H1 (cell line): ENCODE measurements at regions not wholly inside any gene's neighbourhood (a gene's known extent, or its start where the extent isn't known, plus 50 kb on each side); places are given as distances from the start of the nearest gene placed in this dataset.

Experiments used
- BCL11A ChIP-seq, 2 experiments: IDR thresholded peaks; one replicate each; pipeline ENCODE4 v1.6.1; 2011; ENCODE audit warnings: low read depth in 2 of 2, low read length in 2 of 2, mild to moderate bottlenecking in 2 of 2
- CTBP2 ChIP-seq: IDR thresholded peaks from 2 replicates; pipeline ENCODE4 v1.7.0; 2011; ENCODE audit warnings: borderline replicate concordance, mild to moderate bottlenecking, moderate library complexity, mixed read lengths, low read length; ENCODE audit not compliant: insufficient read depth, insufficient read length
- EP300 ChIP-seq, 2 experiments: IDR thresholded peaks; 1 replicate in 1 of 2; 2 replicates in 1 of 2; pipeline ENCODE4 v1.6.1; 2011 to 2012; ENCODE audit warnings: low read depth in 2 of 2, low read length in 2 of 2, mild to moderate bottlenecking in 2 of 2, borderline replicate concordance in 1 of 2, inconsistent platforms in 1 of 2, moderate library complexity in 1 of 2
- GTF2F1 ChIP-seq: IDR thresholded peaks from 2 replicates; pipeline ENCODE4 v1.6.1; 2012; ENCODE audit warnings: low read depth, low read length, improper control_type of control experiment, borderline replicate concordance
- RXRA ChIP-seq: IDR thresholded peaks from 2 replicates; pipeline ENCODE4 v1.6.1; 2011; ENCODE audit warnings: low read depth, mild to moderate bottlenecking, low read length, moderate library complexity; ENCODE audit not compliant: insufficient read depth
- SIN3A ChIP-seq, 2 experiments: IDR thresholded peaks in 1 of 2; conservative IDR thresholded peaks in 1 of 2; 2 replicates each; pipeline ENCODE4 v1.6.1; 2011 to 2012; ENCODE audit warnings: low read length in 2 of 2, improper control_type of control experiment in 1 of 2, low read depth in 1 of 2, mild to moderate bottlenecking in 1 of 2
- SIX5 ChIP-seq: IDR thresholded peaks from 2 replicates; pipeline ENCODE4 v1.6.1; 2011; ENCODE audit warnings: mild to moderate bottlenecking, low read depth, low read length
- TF ChIP-seq, protein P1 (sequence below): fragments of 300-600 bp; sonication (generic); IDR thresholded peaks from 2 replicates; pipeline ENCODE4 v1.7.1; 2012; ENCODE audit warnings: low read length, moderate library complexity, mild to moderate bottlenecking, inconsistent platforms; ENCODE audit not compliant: insufficient replicate concordance

GRCh38 chr18:78612801-78613200 lies 366.8 kb upstream of the SALL3 start (continued):
- TF ChIP-seq, protein P1, sequence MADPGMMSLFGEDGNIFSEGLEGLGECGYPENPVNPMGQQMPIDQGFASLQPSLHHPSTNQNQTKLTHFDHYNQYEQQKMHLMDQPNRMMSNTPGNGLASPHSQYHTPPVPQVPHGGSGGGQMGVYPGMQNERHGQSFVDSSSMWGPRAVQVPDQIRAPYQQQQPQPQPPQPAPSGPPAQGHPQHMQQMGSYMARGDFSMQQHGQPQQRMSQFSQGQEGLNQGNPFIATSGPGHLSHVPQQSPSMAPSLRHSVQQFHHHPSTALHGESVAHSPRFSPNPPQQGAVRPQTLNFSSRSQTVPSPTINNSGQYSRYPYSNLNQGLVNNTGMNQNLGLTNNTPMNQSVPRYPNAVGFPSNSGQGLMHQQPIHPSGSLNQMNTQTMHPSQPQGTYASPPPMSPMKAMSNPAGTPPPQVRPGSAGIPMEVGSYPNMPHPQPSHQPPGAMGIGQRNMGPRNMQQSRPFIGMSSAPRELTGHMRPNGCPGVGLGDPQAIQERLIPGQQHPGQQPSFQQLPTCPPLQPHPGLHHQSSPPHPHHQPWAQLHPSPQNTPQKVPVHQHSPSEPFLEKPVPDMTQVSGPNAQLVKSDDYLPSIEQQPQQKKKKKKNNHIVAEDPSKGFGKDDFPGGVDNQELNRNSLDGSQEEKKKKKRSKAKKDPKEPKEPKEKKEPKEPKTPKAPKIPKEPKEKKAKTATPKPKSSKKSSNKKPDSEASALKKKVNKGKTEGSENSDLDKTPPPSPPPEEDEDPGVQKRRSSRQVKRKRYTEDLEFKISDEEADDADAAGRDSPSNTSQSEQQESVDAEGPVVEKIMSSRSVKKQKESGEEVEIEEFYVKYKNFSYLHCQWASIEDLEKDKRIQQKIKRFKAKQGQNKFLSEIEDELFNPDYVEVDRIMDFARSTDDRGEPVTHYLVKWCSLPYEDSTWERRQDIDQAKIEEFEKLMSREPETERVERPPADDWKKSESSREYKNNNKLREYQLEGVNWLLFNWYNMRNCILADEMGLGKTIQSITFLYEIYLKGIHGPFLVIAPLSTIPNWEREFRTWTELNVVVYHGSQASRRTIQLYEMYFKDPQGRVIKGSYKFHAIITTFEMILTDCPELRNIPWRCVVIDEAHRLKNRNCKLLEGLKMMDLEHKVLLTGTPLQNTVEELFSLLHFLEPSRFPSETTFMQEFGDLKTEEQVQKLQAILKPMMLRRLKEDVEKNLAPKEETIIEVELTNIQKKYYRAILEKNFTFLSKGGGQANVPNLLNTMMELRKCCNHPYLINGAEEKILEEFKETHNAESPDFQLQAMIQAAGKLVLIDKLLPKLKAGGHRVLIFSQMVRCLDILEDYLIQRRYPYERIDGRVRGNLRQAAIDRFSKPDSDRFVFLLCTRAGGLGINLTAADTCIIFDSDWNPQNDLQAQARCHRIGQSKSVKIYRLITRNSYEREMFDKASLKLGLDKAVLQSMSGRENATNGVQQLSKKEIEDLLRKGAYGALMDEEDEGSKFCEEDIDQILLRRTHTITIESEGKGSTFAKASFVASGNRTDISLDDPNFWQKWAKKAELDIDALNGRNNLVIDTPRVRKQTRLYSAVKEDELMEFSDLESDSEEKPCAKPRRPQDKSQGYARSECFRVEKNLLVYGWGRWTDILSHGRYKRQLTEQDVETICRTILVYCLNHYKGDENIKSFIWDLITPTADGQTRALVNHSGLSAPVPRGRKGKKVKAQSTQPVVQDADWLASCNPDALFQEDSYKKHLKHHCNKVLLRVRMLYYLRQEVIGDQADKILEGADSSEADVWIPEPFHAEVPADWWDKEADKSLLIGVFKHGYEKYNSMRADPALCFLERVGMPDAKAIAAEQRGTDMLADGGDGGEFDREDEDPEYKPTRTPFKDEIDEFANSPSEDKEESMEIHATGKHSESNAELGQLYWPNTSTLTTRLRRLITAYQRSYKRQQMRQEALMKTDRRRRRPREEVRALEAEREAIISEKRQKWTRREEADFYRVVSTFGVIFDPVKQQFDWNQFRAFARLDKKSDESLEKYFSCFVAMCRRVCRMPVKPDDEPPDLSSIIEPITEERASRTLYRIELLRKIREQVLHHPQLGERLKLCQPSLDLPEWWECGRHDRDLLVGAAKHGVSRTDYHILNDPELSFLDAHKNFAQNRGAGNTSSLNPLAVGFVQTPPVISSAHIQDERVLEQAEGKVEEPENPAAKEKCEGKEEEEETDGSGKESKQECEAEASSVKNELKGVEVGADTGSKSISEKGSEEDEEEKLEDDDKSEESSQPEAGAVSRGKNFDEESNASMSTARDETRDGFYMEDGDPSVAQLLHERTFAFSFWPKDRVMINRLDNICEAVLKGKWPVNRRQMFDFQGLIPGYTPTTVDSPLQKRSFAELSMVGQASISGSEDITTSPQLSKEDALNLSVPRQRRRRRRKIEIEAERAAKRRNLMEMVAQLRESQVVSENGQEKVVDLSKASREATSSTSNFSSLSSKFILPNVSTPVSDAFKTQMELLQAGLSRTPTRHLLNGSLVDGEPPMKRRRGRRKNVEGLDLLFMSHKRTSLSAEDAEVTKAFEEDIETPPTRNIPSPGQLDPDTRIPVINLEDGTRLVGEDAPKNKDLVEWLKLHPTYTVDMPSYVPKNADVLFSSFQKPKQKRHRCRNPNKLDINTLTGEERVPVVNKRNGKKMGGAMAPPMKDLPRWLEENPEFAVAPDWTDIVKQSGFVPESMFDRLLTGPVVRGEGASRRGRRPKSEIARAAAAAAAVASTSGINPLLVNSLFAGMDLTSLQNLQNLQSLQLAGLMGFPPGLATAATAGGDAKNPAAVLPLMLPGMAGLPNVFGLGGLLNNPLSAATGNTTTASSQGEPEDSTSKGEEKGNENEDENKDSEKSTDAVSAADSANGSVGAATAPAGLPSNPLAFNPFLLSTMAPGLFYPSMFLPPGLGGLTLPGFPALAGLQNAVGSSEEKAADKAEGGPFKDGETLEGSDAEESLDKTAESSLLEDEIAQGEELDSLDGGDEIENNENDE = no peak
- TF ChIP-seq GTF2F1 = no peak
- TF ChIP-seq CTBP2 = no peak
- no peak for TF ChIP-seq RXRA
- no peak for TF ChIP-seq SIN3A (conservative IDR thresholded peaks at IDR 0.05 in 1 of 2, IDR thresholded peaks at IDR 0.05 in 1 of 2; ENCODE audit: low read depth in 1 of 2, low read length in 2 of 2)
- TF ChIP-seq SIX5 = no peak
- no peak for TF ChIP-seq BCL11A (IDR thresholded peaks at IDR 0.05; ENCODE audit: low read depth in 2 of 2, low read length in 2 of 2)
- TF ChIP-seq EP300 (IDR thresholded peaks at IDR 0.05; ENCODE audit: borderline replicate concordance in 1 of 2, low read depth in 2 of 2, low read length in 2 of 2) = no peak
